ENCODE measurements at regions not wholly inside any gene's neighbourhood (a gene's known extent, or its start where the extent isn't known, plus 50 kb on each side); places are given as distances from the start of the nearest gene placed in this dataset.
A peak's percentile ranks its signal among the peaks of the same experiment; 100 is the strongest.

DNA sequence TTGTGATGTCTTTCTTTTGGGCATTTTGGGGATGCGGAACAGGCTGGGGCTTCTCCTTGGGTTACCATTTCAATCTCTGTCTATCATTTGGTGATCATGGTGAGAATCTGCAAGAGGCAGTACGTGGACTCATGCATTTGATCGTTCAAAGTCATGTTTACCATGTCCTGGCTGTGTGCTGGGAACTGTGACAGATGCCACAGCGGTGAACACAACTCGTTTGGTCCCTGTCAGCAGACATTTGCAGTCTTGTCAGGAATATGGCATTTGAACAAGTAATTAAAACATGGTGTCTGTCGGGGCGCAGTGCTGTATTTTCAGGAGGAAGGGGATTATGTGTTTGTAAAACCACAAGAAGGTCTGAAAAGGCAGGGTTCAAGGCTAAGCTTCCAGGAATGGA is 103.3 kb upstream of the IGSF21 start:
- H3K9me3 ChIP-seq, result no peaks in the 10 kb centered on the region
- H3K4me1 ChIP-seq, result no peaks in the 10 kb centered on the region
- TF ChIP-seq, protein P1, sequence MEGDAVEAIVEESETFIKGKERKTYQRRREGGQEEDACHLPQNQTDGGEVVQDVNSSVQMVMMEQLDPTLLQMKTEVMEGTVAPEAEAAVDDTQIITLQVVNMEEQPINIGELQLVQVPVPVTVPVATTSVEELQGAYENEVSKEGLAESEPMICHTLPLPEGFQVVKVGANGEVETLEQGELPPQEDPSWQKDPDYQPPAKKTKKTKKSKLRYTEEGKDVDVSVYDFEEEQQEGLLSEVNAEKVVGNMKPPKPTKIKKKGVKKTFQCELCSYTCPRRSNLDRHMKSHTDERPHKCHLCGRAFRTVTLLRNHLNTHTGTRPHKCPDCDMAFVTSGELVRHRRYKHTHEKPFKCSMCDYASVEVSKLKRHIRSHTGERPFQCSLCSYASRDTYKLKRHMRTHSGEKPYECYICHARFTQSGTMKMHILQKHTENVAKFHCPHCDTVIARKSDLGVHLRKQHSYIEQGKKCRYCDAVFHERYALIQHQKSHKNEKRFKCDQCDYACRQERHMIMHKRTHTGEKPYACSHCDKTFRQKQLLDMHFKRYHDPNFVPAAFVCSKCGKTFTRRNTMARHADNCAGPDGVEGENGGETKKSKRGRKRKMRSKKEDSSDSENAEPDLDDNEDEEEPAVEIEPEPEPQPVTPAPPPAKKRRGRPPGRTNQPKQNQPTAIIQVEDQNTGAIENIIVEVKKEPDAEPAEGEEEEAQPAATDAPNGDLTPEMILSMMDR (IDR thresholded peaks at IDR 0.05), result no peak
- intact Hi-C loops (cut with DNase I), result no loop called here
- no peaks in the 10 kb centered on the region for H3K27me3 ChIP-seq
- no peak overlapping the region for H3K27ac ChIP-seq
- DNase-seq, result no peak
- H3K4me3 ChIP-seq, result no peak overlapping the region
- no peak for ATAC-seq
- no peaks in the 10 kb centered on the region for H3K36me3 ChIP-seq

GRCh38 chr1:18005238-18005637 is 102.4 kb upstream of the IGSF21 start:
- H3K27me3 ChIP-seq, result no peaks in the 10 kb centered on the region
- TF ChIP-seq, protein P1 (IDR thresholded peaks at IDR 0.05), result no peak
- no peaks in the 10 kb centered on the region for H3K4me1 ChIP-seq
- no peak overlapping the region for H3K27ac ChIP-seq
- intact Hi-C loops (cut with DNase I), result no loop called here
- no peak for DNase-seq
- H3K4me3 ChIP-seq, result no peak overlapping the region
- ATAC-seq, result peak; percentile 73
- no peaks in the 10 kb centered on the region for H3K9me3 ChIP-seq
- H3K36me3 ChIP-seq, result no peaks in the 10 kb centered on the region

GRCh38 chr1:18007391-18008041 is 100.1 kb upstream of the IGSF21 start:
- ATAC-seq, result no peak
- intact Hi-C loops (cut with DNase I), result no loop called here
- TF ChIP-seq, protein P1 (IDR thresholded peaks at IDR 0.05), result no peak
- Histone ChIP-seq H3K4me3 (no peak overlapping the region), H3K9me3 (no peaks in the 10 kb centered on the region), H3K27ac (no peak overlapping the region), H3K27me3 (no peaks in the 10 kb centered on the region), H3K4me1 (no peaks in the 10 kb centered on the region), H3K36me3 (no peaks in the 10 kb centered on the region)
- peak; percentile 51 for DNase-seq

- ATAC-seq, result no peak
These were observed 99.5 kb upstream of the IGSF21 start for GRCh38 chr1:18008081-18008480.

GRCh38 chr1:18009055-18009454 is 98.5 kb upstream of the IGSF21 start:
- no peak overlapping the region for H3K4me3 ChIP-seq
- H3K36me3 ChIP-seq, result no peaks in the 10 kb centered on the region
- TF ChIP-seq, protein P1 (IDR thresholded peaks at IDR 0.05), result no peak
- ATAC-seq, result no peak
- intact Hi-C loops (cut with DNase I), result no loop called here
- H3K27me3 ChIP-seq, result no peaks in the 10 kb centered on the region
- H3K27ac ChIP-seq, result no peak overlapping the region
- H3K4me1 ChIP-seq, result no peaks in the 10 kb centered on the region
- no peaks in the 10 kb centered on the region for H3K9me3 ChIP-seq
- DNase-seq, result peak; percentile 34

More at GRCh38 chr1:18008081-18008480, 99.5 kb upstream of the IGSF21 start:
- intact Hi-C loops (cut with DNase I), result no loop called here
- no peak overlapping the region for H3K4me3 ChIP-seq
- no peaks in the 10 kb centered on the region for H3K4me1 ChIP-seq
- H3K9me3 ChIP-seq, result no peaks in the 10 kb centered on the region
- TF ChIP-seq, protein P1 (IDR thresholded peaks at IDR 0.05), result no peak
- DNase-seq, result no peak
- no peaks in the 10 kb centered on the region for H3K36me3 ChIP-seq
- H3K27me3 ChIP-seq, result no peaks in the 10 kb centered on the region
- H3K27ac ChIP-seq, result no peak overlapping the region
